ENCODE measurements at regions not wholly inside any gene's neighbourhood (a gene's known extent, or its start where the extent isn't known, plus 50 kb on each side); places are given as distances from the start of the nearest gene placed in this dataset.

DNA sequence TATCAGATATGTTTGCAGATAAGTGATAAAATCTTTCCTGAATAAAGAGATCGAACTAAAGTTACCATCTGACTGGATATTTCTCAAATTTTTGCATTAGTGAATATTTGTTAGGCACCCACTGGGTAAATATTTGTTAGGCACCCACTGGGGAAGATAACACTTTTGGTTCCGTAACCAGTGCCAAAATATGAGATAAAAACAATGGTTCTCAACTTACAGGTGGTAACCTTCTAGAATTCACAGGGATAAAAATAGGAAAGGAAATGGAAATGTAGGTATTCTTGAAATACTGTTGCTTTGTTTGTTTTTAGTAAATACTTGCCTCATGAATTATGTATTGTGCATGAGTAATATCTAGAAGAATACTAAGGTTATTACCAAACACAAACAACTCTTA lies 245.0 kb upstream of the KHDRBS2 start:
- DNase-seq (no peak), ATAC-seq (no peak)
- intact Hi-C loops (cut with DNase I) = no loop called here
- 59 to 61% methylated on average over 2 of the region's 2 CpGs for WGBS, 2 donors
- Histone ChIP-seq H3K4me3 (no peak overlapping the region), H3K27me3 (no peaks in the 10 kb centered on the region), H3K36me3 (no peaks in the 10 kb centered on the region), H3K9me3 (peaks cover 0 to 27% (median 8%) of the 10 kb centered on the region in 11 donors), H3K4me1 (no peaks in the 10 kb centered on the region), H3K27ac (no peak overlapping the region)
- TF ChIP-seq, protein P1, sequence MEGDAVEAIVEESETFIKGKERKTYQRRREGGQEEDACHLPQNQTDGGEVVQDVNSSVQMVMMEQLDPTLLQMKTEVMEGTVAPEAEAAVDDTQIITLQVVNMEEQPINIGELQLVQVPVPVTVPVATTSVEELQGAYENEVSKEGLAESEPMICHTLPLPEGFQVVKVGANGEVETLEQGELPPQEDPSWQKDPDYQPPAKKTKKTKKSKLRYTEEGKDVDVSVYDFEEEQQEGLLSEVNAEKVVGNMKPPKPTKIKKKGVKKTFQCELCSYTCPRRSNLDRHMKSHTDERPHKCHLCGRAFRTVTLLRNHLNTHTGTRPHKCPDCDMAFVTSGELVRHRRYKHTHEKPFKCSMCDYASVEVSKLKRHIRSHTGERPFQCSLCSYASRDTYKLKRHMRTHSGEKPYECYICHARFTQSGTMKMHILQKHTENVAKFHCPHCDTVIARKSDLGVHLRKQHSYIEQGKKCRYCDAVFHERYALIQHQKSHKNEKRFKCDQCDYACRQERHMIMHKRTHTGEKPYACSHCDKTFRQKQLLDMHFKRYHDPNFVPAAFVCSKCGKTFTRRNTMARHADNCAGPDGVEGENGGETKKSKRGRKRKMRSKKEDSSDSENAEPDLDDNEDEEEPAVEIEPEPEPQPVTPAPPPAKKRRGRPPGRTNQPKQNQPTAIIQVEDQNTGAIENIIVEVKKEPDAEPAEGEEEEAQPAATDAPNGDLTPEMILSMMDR (IDR thresholded peaks at IDR 0.05) = no peak

DNA sequence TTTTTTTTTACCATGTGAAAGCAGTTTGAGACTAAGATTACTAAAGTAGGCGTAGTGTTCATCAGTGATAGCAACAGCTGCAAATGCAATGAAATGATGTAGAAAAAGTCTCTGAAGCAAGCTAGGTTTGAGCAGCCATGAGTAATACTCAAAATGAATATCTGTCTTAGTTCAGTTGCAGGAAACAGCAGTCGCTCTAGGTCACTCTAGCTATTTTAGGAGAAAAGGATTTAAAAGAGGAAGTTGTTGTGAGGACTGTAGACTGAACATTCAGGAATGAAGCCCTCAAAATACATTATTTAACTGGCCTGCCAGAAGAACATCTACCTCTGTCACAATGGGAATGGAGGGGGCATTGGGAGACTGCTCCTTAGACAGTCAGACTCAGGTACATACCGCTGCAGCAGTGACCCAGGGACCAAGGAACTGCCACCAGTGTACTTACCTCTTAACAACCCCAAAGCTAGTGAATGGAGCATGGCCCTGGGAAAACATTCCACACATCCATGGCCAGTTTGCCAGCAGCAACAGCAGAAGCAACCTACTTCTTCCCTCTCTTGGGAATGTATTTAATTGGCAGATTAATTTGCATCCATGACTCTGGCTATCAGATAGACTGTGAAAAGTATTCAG lies 243.0 kb upstream of the KHDRBS2 start:
- Histone ChIP-seq H3K36me3 (no peaks in the 10 kb centered on the region), H3K27ac (no peak overlapping the region), H3K9me3 (peaks cover 0 to 27% (median 6%) of the 10 kb centered on the region in 11 donors), H3K4me1 (no peaks in the 10 kb centered on the region), H3K4me3 (no peak overlapping the region), H3K27me3 (no peaks in the 10 kb centered on the region)
- WGBS, 2 donors = 68 to 70% methylated on average over 3 of the region's 3 CpGs
- ATAC-seq (no peak), DNase-seq (no peak)
- TF ChIP-seq, protein P1 (IDR thresholded peaks at IDR 0.05) = no peak
- intact Hi-C loops (cut with DNase I) = no loop called here

DNA sequence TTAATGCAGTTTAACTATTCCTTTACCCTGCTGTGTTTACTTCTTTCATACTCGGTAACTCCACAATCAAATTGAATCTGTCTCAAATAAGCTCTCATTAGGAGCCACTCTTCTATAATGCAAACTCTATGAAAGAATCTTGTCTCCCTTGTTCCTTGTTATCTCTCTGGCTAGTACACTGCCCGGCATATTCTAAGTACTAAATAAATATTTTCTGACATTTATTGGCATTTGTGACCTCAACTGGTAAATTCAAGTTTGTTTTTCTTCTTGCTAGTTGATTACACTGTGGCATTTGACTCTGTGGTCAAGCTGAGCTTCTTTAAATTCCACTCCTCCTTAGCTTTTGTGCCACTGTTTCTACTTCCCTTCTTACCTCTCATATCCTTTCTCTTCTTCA lies 237.6 kb upstream of the KHDRBS2 start:
- TF ChIP-seq, protein P1 (IDR thresholded peaks at IDR 0.05) = no peak
- intact Hi-C loops (cut with DNase I) = no loop called here
- no peaks in the 10 kb centered on the region for H3K36me3 ChIP-seq
- no peak overlapping the region for H3K4me3 ChIP-seq
- H3K27me3 ChIP-seq = no peaks in the 10 kb centered on the region
- no peaks in the 10 kb centered on the region for H3K4me1 ChIP-seq
- H3K27ac ChIP-seq = no peak overlapping the region
- 60 to 63% methylated on average over 2 of the region's 2 CpGs for WGBS, 2 donors
- H3K9me3 ChIP-seq = peaks cover 0 to 22% (median 0%) of the 10 kb centered on the region in 11 donors
- no peak for ATAC-seq
- no peak for DNase-seq

DNA sequence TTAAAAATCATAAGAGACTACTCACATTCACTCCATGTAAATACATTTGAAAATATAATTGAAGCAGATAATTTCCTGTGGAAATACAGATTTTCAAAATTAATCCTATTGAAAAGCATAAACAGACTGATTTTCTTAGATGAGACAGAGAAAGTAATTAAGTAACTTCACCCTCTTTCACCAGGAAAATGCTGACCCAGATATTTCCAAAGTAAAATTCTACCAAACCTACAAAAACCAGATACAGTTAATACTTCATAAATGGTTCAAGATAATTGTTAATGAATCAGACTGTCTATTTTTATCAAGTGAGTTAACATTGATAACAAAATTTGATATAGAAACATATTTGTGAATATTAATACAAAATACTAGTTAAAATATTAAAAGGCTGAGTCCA lies 233.5 kb upstream of the KHDRBS2 start:
- Histone ChIP-seq H3K4me3 (no peak overlapping the region), H3K27ac (no peak overlapping the region), H3K36me3 (no peaks in the 10 kb centered on the region), H3K9me3 (peaks cover 0 to 6% (median 0%) of the 10 kb centered on the region in 11 donors), H3K4me1 (no peaks in the 10 kb centered on the region), H3K27me3 (no peaks in the 10 kb centered on the region)
- intact Hi-C loops (cut with DNase I) = no loop called here
- TF ChIP-seq, protein P1 (IDR thresholded peaks at IDR 0.05) = no peak
- DNase-seq = no peak
- no peak for ATAC-seq

All from heart right ventricle (tissue), 16 donors.